ENCODE measurements at regions not wholly inside any gene's neighbourhood (a gene's known extent, or its start where the extent isn't known, plus 50 kb on each side); places are given as distances from the start of the nearest gene placed in this dataset.
"Not testable (repeated sequence)": the region's sequence is repeated elsewhere in the genome, so short reads cannot be mapped to it uniquely, and the experiment has no call there.

GRCh38 chr5:174900240-174900865, 176.0 kb downstream of the MSX2 start:
- no peak overlapping the region for H3K4me3 ChIP-seq (ENCODE audit: low read depth, low read length)
- H3K9me3 ChIP-seq (ENCODE audit: severe bottlenecking) = no peaks in the 10 kb centered on the region
- no peaks in the 10 kb centered on the region for H3K36me3 ChIP-seq
- DNase-seq = no peak
- no peak for TF ChIP-seq CTCF (IDR thresholded peaks at IDR 0.05; ENCODE audit: low read depth, low read length)
- H3K27ac ChIP-seq = no peak overlapping the region
- H3K27me3 ChIP-seq (ENCODE audit: insufficient read depth, low read depth, severe bottlenecking) = peaks cover 34% of the 10 kb centered on the region

GRCh38 chr5:174897281-174897950, 173.0 kb downstream of the MSX2 start:
- Histone ChIP-seq H3K36me3 (no peaks in the 10 kb centered on the region), H3K9me3 (ENCODE audit: severe bottlenecking) (no peaks in the 10 kb centered on the region), H3K27me3 (ENCODE audit: insufficient read depth, low read depth, severe bottlenecking) (peaks cover 45% of the 10 kb centered on the region), H3K4me3 (ENCODE audit: low read depth, low read length) (no peak overlapping the region), H3K27ac (no peak overlapping the region)
- no peak for DNase-seq
- TF ChIP-seq CTCF (IDR thresholded peaks at IDR 0.05; ENCODE audit: low read depth, low read length) = no peak

GRCh38 chr5:174895360-174895759, 171.0 kb downstream of the MSX2 start:
- no peak overlapping the region for H3K27ac ChIP-seq
- TF ChIP-seq CTCF (IDR thresholded peaks at IDR 0.05; ENCODE audit: low read depth, low read length) = no peak
- no peaks in the 10 kb centered on the region for H3K9me3 ChIP-seq (ENCODE audit: severe bottlenecking)
- H3K36me3 ChIP-seq = no peaks in the 10 kb centered on the region
- DNase-seq = no peak
- H3K4me3 ChIP-seq (ENCODE audit: low read depth, low read length) = no peak overlapping the region
- H3K27me3 ChIP-seq (ENCODE audit: insufficient read depth, low read depth, severe bottlenecking) = peaks cover 41% of the 10 kb centered on the region

- H3K27ac ChIP-seq = no peak overlapping the region
- no peak for TF ChIP-seq CTCF (IDR thresholded peaks at IDR 0.05; ENCODE audit: low read depth, low read length)
- no peak for DNase-seq
- no peaks in the 10 kb centered on the region for H3K36me3 ChIP-seq
- peaks cover 37% of the 10 kb centered on the region for H3K27me3 ChIP-seq (ENCODE audit: insufficient read depth, low read depth, severe bottlenecking)
- H3K9me3 ChIP-seq (ENCODE audit: severe bottlenecking) = no peaks in the 10 kb centered on the region
- no peak overlapping the region for H3K4me3 ChIP-seq (ENCODE audit: low read depth, low read length)
Observed at GRCh38 chr5:174892742-174893141, 168.4 kb downstream of the MSX2 start.

- not testable (repeated sequence) for DNase-seq; H3K27ac ChIP-seq; H3K4me3 ChIP-seq (ENCODE audit: low read depth, low read length); H3K36me3 ChIP-seq
- Histone ChIP-seq H3K9me3 (ENCODE audit: severe bottlenecking) (peaks cover 13% of the 10 kb centered on the region), H3K27me3 (ENCODE audit: insufficient read depth, low read depth, severe bottlenecking) (peaks cover 55% of the 10 kb centered on the region)
Observed at GRCh38 chr5:174880412-174881200, 156.2 kb downstream of the MSX2 start.

GRCh38 chr5:174877987-174878386, 153.6 kb downstream of the MSX2 start:
- no peak for DNase-seq
- no peak overlapping the region for H3K4me3 ChIP-seq (ENCODE audit: low read depth, low read length)
- peaks cover 70% of the 10 kb centered on the region for H3K27me3 ChIP-seq (ENCODE audit: insufficient read depth, low read depth, severe bottlenecking)
- H3K36me3 ChIP-seq = no peaks in the 10 kb centered on the region
- no peak for TF ChIP-seq CTCF (IDR thresholded peaks at IDR 0.05; ENCODE audit: low read depth, low read length)
- H3K27ac ChIP-seq = no peak overlapping the region
- H3K9me3 ChIP-seq (ENCODE audit: severe bottlenecking) = peaks cover 13% of the 10 kb centered on the region
